ENCODE measurements at regions not wholly inside any gene's neighbourhood (a gene's known extent, or its start where the extent isn't known, plus 50 kb on each side); places are given as distances from the start of the nearest gene placed in this dataset.

GRCh38 chr18:78650926-78651325 lies 328.7 kb upstream of the SALL3 start (continued):
- TF ChIP-seq KIAA2018 (CRISPR knock-in tag; IDR thresholded peaks at IDR 0.05; ENCODE audit: borderline replicate concordance) (no peak), NFYC (CRISPR knock-in tag; IDR thresholded peaks at IDR 0.05) (no peak), THAP11 (CRISPR knock-in tag; IDR thresholded peaks at IDR 0.05) (no peak), MLXIP (CRISPR knock-in tag; IDR thresholded peaks at IDR 0.05; ENCODE audit: borderline replicate concordance) (no peak), HOXD1 (CRISPR knock-in tag; IDR thresholded peaks at IDR 0.05) (no peak), LBX2 (CRISPR knock-in tag; IDR thresholded peaks at IDR 0.05; ENCODE audit: borderline replicate concordance) (no peak), TBX3 (IDR thresholded peaks at IDR 0.05; ENCODE audit: borderline replicate concordance) (no peak), GPN1 (CRISPR knock-in tag; IDR thresholded peaks at IDR 0.05; ENCODE audit: borderline replicate concordance) (no peak), YY1 (IDR thresholded peaks at IDR 0.05; ENCODE audit: insufficient read depth, insufficient replicate concordance, low read depth, low read length) (no peak), ZFP90 (CRISPR knock-in tag; IDR thresholded peaks at IDR 0.05; ENCODE audit: borderline replicate concordance) (no peak), POLR2A (IDR thresholded peaks at IDR 0.05; ENCODE audit: insufficient read depth in 1 of 2, low read depth in 2 of 2, low read length in 2 of 2) (no peak), TGIF2 (CRISPR knock-in tag; IDR thresholded peaks at IDR 0.05) (no peak), CREM (IDR thresholded peaks at IDR 0.05) (no peak), CREM (CRISPR knock-in tag; IDR thresholded peaks at IDR 0.05) (no peak), ZNF335 (CRISPR knock-in tag; IDR thresholded peaks at IDR 0.05) (no peak), ZMAT5 (CRISPR knock-in tag; IDR thresholded peaks at IDR 0.05; ENCODE audit: borderline replicate concordance, low read depth) (no peak)

Measured in HepG2 (cell line).